OCI-LY1 (cell line): ENCODE measurements at regions not wholly inside any gene's neighbourhood (a gene's known extent, or its start where the extent isn't known, plus 50 kb on each side); places are given as distances from the start of the nearest gene placed in this dataset.

ENCODE experiments used
- EZH2 ChIP-seq: fragments of 200-600 bp; sonication (generic), shearing (Covaris generic); IDR thresholded peaks from 2 replicates; pipeline ENCODE4 v1.8.0; 2017; ENCODE audit warnings: borderline replicate concordance, mixed run types, mild to moderate bottlenecking, antibody characterized with exemption, low read length, moderate library complexity, mixed read lengths
- TF ChIP-seq, protein P1 (sequence below): fragments of 200-600 bp; sonication (generic), shearing (Covaris generic); IDR thresholded peaks from 2 replicates; pipeline ENCODE4 v1.5.1; 2017; ENCODE audit warnings: mild to moderate bottlenecking, antibody characterized with exemption, low read length, moderate library complexity, mixed read lengths

DNA sequence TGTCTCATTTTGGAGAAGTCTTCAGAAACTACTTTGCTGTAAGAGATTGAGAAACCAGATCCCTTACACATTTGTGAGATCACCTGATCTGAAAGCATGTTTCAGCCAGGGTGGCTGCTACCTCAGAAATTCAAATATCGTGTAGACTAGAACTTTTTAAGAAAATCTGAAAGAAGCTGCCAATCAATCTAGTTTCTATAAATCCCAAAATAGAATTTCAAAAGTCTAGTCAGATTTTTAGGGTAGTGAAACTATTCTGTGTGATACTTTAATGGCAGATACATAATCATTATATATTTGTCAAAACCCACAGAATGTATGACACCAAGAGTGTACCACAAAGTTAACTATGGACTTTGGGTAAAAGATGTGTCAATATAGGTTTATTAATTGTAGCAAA, 79.9 kb upstream of the PLPPR5 start:
- TF ChIP-seq, protein P1, sequence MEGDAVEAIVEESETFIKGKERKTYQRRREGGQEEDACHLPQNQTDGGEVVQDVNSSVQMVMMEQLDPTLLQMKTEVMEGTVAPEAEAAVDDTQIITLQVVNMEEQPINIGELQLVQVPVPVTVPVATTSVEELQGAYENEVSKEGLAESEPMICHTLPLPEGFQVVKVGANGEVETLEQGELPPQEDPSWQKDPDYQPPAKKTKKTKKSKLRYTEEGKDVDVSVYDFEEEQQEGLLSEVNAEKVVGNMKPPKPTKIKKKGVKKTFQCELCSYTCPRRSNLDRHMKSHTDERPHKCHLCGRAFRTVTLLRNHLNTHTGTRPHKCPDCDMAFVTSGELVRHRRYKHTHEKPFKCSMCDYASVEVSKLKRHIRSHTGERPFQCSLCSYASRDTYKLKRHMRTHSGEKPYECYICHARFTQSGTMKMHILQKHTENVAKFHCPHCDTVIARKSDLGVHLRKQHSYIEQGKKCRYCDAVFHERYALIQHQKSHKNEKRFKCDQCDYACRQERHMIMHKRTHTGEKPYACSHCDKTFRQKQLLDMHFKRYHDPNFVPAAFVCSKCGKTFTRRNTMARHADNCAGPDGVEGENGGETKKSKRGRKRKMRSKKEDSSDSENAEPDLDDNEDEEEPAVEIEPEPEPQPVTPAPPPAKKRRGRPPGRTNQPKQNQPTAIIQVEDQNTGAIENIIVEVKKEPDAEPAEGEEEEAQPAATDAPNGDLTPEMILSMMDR = no peak
- TF ChIP-seq EZH2 = no peak
